K562 (cell line): ENCODE measurements at regions not wholly inside any gene's neighbourhood (a gene's known extent, or its start where the extent isn't known, plus 50 kb on each side); places are given as distances from the start of the nearest gene placed in this dataset.

ENCODE experiments used
- ATAC-seq: fragments of 200-7000 bp; cut with Tn5 transposase; 3 replicates; pipeline ENCODE4 v1.9.1; 2020; ENCODE audit warnings: moderate library complexity
- BruUV-seq: library from RNA; stranded (reverse); fragments of 400-500 nt; replicated peaks from 2 replicates; lab custom pipeline; 2021; lab: Mats Ljungman, UMichigan
- CTCF ChIA-PET: fragments of 300-600 bp; formaldehyde crosslinking; extraction: SDS; loops from one replicate; lab custom pipeline; 2021; ENCODE audit warnings: low intra/inter-chr PET ratio; lab: Yijun Ruan, JAX
- POLR2A ChIA-PET: fragments of 300-600, 350-650 bp; sonication (Branson Sonifier 250); formaldehyde crosslinking; extraction: SDS; loops from one replicate; lab custom pipeline; 2021; ENCODE audit warnings: antibody characterized with exemption, inconsistent platforms; lab: Yijun Ruan, JAX
- DNase-seq, 4 experiments: peaks; one replicate each; pipeline versions ENCODE4 v3.0.0 to v3.0.0-alpha.2; 2011 to 2018; ENCODE audit warnings: low spot score in 3 of 4, mixed read lengths in 3 of 4; ENCODE audit errors: extremely low read depth in 1 of 4
- FAIRE-seq: peaks from 2 replicates; lab custom pipeline; 2011; peaks lifted over from hg19 to GRCh38; lab: Jason Lieb, UNC
- H2AFZ ChIP-seq: 2 replicates; pipeline ENCODE4 v1.6.0; 2011; ENCODE audit warnings: low read depth, low read length, control low read depth, inconsistent platforms
- H3K27ac ChIP-seq: fragments of 200-600 bp; 3 replicates; pipeline ENCODE4 v1.8.0; 2011; ENCODE audit warnings: low read depth, mild to moderate bottlenecking, control low read depth, inconsistent platforms, low read length, moderate library complexity, mixed read lengths; ENCODE audit errors: extremely low read depth
- H3K27me3 ChIP-seq, 2 experiments: fragments of 300-600 bp in 1 of 2; 2 replicates in 1 of 2; 3 replicates in 1 of 2; pipeline versions ENCODE4 v1.6.0 to v1.8.0; 2011; ENCODE audit warnings: inconsistent platforms in 2 of 2, low read length in 2 of 2, mild to moderate bottlenecking in 1 of 2, mixed read lengths in 1 of 2, moderate library complexity in 1 of 2; ENCODE audit not compliant: control insufficient read depth in 2 of 2, insufficient read depth in 2 of 2
- H3K36me3 ChIP-seq: fragments of 300-600 bp; 3 replicates; pipeline ENCODE4 v1.8.0; 2011; ENCODE audit warnings: mild to moderate bottlenecking, low read length, inconsistent platforms; ENCODE audit not compliant: control insufficient read depth, insufficient read depth
- H3K4me1 ChIP-seq, 2 experiments: fragments of 200-600 bp in 1 of 2; replicated peaks in 1 of 2; 2 replicates in 1 of 2; 3 replicates in 1 of 2; pipeline versions ENCODE4 v1.5.1 to v1.8.0; 2011; ENCODE audit warnings: inconsistent platforms in 2 of 2, low read length in 2 of 2, mild to moderate bottlenecking in 1 of 2, mixed read lengths in 1 of 2, moderate library complexity in 1 of 2; ENCODE audit not compliant: control insufficient read depth in 2 of 2, insufficient read depth in 2 of 2
- H3K4me2 ChIP-seq: 2 replicates; pipeline ENCODE4 v1.6.1; 2011; ENCODE audit warnings: low read length, control low read depth, inconsistent platforms, mixed read lengths; ENCODE audit not compliant: insufficient read depth
- H3K4me3 ChIP-seq: fragments of 200-600 bp; sonication (generic), shearing (Covaris generic); 2 replicates; pipeline ENCODE4 v1.5.1; 2016; ENCODE audit warnings: control low read depth, inconsistent platforms
- H3K79me2 ChIP-seq: fragments of 200-600 bp; 3 replicates; pipeline ENCODE4 v1.8.0; 2011; ENCODE audit warnings: low read length, inconsistent platforms; ENCODE audit not compliant: control insufficient read depth, insufficient read depth
- H3K9ac ChIP-seq, 2 experiments: 2 replicates each; pipeline versions ENCODE4 v1.6.0 to v1.6.1; 2011; ENCODE audit warnings: low read depth in 2 of 2, low read length in 2 of 2, control low read depth in 1 of 2, inconsistent platforms in 1 of 2, mild to moderate bottlenecking in 1 of 2, mixed read lengths in 1 of 2; ENCODE audit not compliant: insufficient read depth in 1 of 2
- H3K9me1 ChIP-seq: one replicate; pipeline ENCODE4 v1.6.0; 2011; ENCODE audit warnings: inconsistent platforms, mild to moderate bottlenecking, low read length, moderate library complexity; ENCODE audit not compliant: control insufficient read depth, insufficient read depth
- H3K9me3 ChIP-seq: replicated peaks from 2 replicates; pipeline ENCODE4 v1.5.1; 2011; ENCODE audit warnings: low read depth, low read length, inconsistent platforms; ENCODE audit not compliant: control insufficient read depth, insufficient read depth
- H4K20me1 ChIP-seq: replicated peaks from 2 replicates; pipeline ENCODE4 v1.6.1; 2011; ENCODE audit warnings: low read length, inconsistent platforms, mixed read lengths; ENCODE audit not compliant: control insufficient read depth, insufficient read depth
- GTF2B ChIP-seq: IDR thresholded peaks from 2 replicates; pipeline ENCODE4 v1.6.1; 2011; ENCODE audit not compliant: insufficient read length; ENCODE audit errors: extremely low read depth
- MED1 ChIP-seq: sonication (generic); formaldehyde crosslinking; IDR thresholded peaks from 2 replicates; pipeline ENCODE4 v1.8.1; 2023; ENCODE audit warnings: missing genetic modification reagents, borderline replicate concordance
- MGA ChIP-seq: fragments of 450-650 bp; IDR thresholded peaks from 2 replicates; pipeline ENCODE4 v1.6.1; 2016; ENCODE audit warnings: mild to moderate bottlenecking, moderate library complexity
- ZC3H8 ChIP-seq: fragments of 450-650 bp; IDR thresholded peaks from 2 replicates; pipeline ENCODE4 v1.6.1; 2017
- WGBS: fragments of 100-300 bp; shearing (Covaris generic); methylation state at CpG from one replicate; pipeline ENCODE4 v1.1.6; 2016; ENCODE audit warnings: low coverage, mixed read lengths; ENCODE audit not compliant: insufficient coverage; ENCODE audit errors: missing lambda C conversion rate; 5-methylcytosine and 5-hydroxymethylcytosine counted together
- in situ Hi-C: fragments of 300-500 bp; cut with MboI; formaldehyde crosslinking; loops from 4 replicates; pipeline ENCODE4 v1.15.0; 2018; ENCODE audit warnings: inconsistent platforms, mixed read lengths
- intact Hi-C: fragments of 100-400 bp; cut with micrococcal nuclease; formaldehyde crosslinking; loops from 2 replicates; pipeline ENCODE4 v1.14.2; 2022

GRCh38 chr14:61147831-61148549 lies 133.1 kb downstream of the TMEM30B start (continued):
- TF ChIP-seq MED1 (no peak), ZC3H8 (no peak), GTF2B (no peak)

- H2AFZ ChIP-seq = peak overlapping the region; percentile 72
- DNase-seq (no peak), ATAC-seq (no peak), FAIRE-seq (no peak)
- intact Hi-C loops (no loop called here), in situ Hi-C loops (no loop called here)
- no peaks in the 10 kb centered on the region for H4K20me1 ChIP-seq
- CTCF ChIA-PET = no interaction called here
- H3K79me2 ChIP-seq = no peaks in the 10 kb centered on the region
- no peaks in the 10 kb centered on the region for H3K9me1 ChIP-seq
- H3K4me2 ChIP-seq = no peak overlapping the region
- no peaks in the 10 kb centered on the region for H3K36me3 ChIP-seq
- H3K9me3 ChIP-seq = peaks cover 2% of the 10 kb centered on the region; the same call in 1 of the 2 replicates
- BruUV-seq = no TSS peak
- H3K4me3 ChIP-seq = no peak overlapping the region
- H3K27ac ChIP-seq = no peak overlapping the region
- no peaks in the 10 kb centered on the region; a peak in 1 of 5 replicates for H3K4me1 ChIP-seq
- 9% methylated on average over 7 of the region's 7 CpGs for WGBS
- H3K27me3 ChIP-seq = no peaks in the 10 kb centered on the region; a peak in 1 of 5 replicates
- H3K9ac ChIP-seq = no peak overlapping the region
- POLR2A ChIA-PET = interaction anchor here (0.6 to 1.1 kb wide), 2 partner anchors 9 to 161 kb away, joined by 3 read pairs; no protein-coding TSS in a partner anchor
- TF ChIP-seq MGA = 0 out of 2 replicates have a peak, but pooled peaks have one; percentile 22
Observed at GRCh38 chr14:61147381-61147821, 133.7 kb downstream of the TMEM30B start.
